Panc1 (cell line): ENCODE measurements at regions not wholly inside any gene's neighbourhood (a gene's known extent, or its start where the extent isn't known, plus 50 kb on each side); places are given as distances from the start of the nearest gene placed in this dataset.

Experiments
- CTCF ChIP-seq: fragments of 450-650 bp; IDR thresholded peaks from 2 replicates; pipeline ENCODE4 v1.5.1; 2017; ENCODE audit warnings: mild to moderate bottlenecking
- REST ChIP-seq, 2 experiments: IDR thresholded peaks; 2 replicates each; pipeline ENCODE4 v1.6.1; 2011 to 2012; ENCODE audit warnings: low read depth in 2 of 2, control low read depth in 1 of 2, low read length in 1 of 2, mild to moderate bottlenecking in 1 of 2, moderate library complexity in 1 of 2; ENCODE audit not compliant: insufficient read depth in 1 of 2

GRCh38 chr12:93167841-93168492 is 209.8 kb upstream of the NUDT4 start:
- no peak for TF ChIP-seq REST (IDR thresholded peaks at IDR 0.05; ENCODE audit: insufficient read depth in 1 of 2, low read depth in 2 of 2, low read length in 1 of 2)
- TF ChIP-seq CTCF = no peak
